ENCODE measurements at regions not wholly inside any gene's neighbourhood (a gene's known extent, or its start where the extent isn't known, plus 50 kb on each side); places are given as distances from the start of the nearest gene placed in this dataset.
A peak's percentile ranks its signal among the peaks of the same experiment; 100 is the strongest.

GRCh38 chr3:86790884-86791549 is 199.9 kb downstream of the VGLL3 start:
- TF ChIP-seq CTCF (IDR thresholded peaks at IDR 0.05) = no peak

- TF ChIP-seq CTCF (IDR thresholded peaks at IDR 0.05) = no peak
Measured at GRCh38 chr3:86788371-86788770, 202.6 kb downstream of the VGLL3 start.

- TF ChIP-seq CTCF (IDR thresholded peaks at IDR 0.05) = no peak
Measured at GRCh38 chr3:86787091-86787490, 203.9 kb downstream of the VGLL3 start.

GRCh38 chr3:86785386-86785785 is 205.6 kb downstream of the VGLL3 start:
- peak; percentile 42 for TF ChIP-seq CTCF (IDR thresholded peaks at IDR 0.05)

GRCh38 chr3:86782866-86783265 is 208.1 kb downstream of the VGLL3 start:
- TF ChIP-seq CTCF (IDR thresholded peaks at IDR 0.05) = no peak

- no peak for TF ChIP-seq CTCF (IDR thresholded peaks at IDR 0.05)
Measured at GRCh38 chr3:86782286-86782685, 208.7 kb downstream of the VGLL3 start.

- TF ChIP-seq CTCF (IDR thresholded peaks at IDR 0.05) = peak; percentile 66
Measured at GRCh38 chr3:86774082-86774691, 216.8 kb downstream of the VGLL3 start.

Measured in LNCAP (cell line).